ENCODE measurements at regions not wholly inside any gene's neighbourhood (a gene's known extent, or its start where the extent isn't known, plus 50 kb on each side); places are given as distances from the start of the nearest gene placed in this dataset.
"Not testable (repeated sequence)": the region's sequence is repeated elsewhere in the genome, so short reads cannot be mapped to it uniquely, and the experiment has no call there.

- no peak for DNase-seq (ENCODE audit: low spot score)
These were observed 55.6 kb downstream of the TLNRD1 start for GRCh38 chr15:81056304-81056703.

GRCh38 chr15:81060470-81060869 lies 59.7 kb downstream of the TLNRD1 start:
- no peak for DNase-seq (ENCODE audit: low spot score)

GRCh38 chr15:81060907-81061306 lies 60.2 kb downstream of the TLNRD1 start:
- no peak for DNase-seq (ENCODE audit: low spot score)

GRCh38 chr15:81061490-81062253 lies 60.9 kb downstream of the TLNRD1 start:
- no peak for DNase-seq (ENCODE audit: low spot score)

DNA sequence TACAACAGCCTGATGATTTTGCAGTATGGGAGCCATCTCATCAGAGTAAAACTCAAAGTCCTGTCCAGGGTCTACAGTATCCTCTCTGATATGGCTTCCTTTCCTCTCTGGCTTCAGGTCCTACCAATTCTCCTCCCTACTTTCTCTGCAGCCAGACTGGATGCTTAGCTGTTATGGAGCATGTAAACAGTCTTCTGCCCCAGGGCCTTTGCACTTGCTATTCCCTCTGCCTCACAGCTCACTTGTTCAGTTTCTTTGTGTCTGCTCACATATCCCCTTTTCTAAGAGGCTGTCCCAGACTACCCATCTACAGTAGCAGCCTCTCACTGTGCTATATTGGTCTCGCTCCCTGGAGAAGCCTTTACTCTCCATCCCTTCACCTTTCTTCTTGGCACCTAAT lies 62.2 kb downstream of the TLNRD1 start:
- peak; percentile 12 for DNase-seq (ENCODE audit: low spot score)

DNA sequence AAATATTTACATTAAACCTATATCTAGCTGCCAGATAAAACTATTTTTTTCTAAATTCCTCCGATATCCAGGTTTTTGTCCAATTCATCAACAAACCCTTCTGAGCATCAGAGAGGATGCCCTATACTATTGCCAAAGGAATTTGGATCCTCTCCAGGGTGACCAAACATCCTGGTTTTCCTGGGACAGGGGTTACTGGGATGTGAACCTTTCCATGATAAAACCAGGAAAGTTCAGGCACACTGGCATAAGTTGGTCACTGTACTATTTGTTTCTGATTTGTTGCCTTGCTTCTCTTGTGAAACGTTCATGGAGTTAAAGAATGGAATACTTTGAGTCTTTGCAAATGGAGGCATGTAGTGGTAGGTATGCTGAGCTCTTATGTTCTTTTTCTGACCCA lies 63.5 kb downstream of the TLNRD1 start:
- no peak for DNase-seq (ENCODE audit: low spot score)

- DNase-seq (ENCODE audit: low spot score): not testable (repeated sequence)
These were observed 66.5 kb upstream of the CFAP161 start for GRCh38 chr15:81067567-81067966.

DNA sequence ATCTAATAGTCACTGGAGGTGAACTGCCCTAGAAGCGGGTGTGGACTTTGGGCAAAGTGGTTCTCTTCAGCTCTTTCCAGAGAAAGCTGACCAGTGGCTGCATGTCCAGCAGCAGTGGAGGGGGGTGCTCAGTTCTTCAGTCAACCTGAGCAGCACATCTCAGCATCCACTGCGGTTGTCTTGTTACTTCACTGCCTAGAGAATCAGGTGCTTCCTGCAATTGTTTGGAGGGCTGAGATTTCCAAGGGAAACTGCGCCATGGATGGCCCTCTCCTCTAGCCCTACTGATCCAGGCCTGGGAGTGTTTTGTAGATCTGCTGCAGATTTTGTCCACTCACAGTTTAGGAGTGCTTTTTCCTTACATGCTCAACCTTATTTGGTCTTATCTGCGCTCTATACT lies 65.6 kb upstream of the CFAP161 start:
- DNase-seq (ENCODE audit: low spot score): peak; percentile 12

DNA sequence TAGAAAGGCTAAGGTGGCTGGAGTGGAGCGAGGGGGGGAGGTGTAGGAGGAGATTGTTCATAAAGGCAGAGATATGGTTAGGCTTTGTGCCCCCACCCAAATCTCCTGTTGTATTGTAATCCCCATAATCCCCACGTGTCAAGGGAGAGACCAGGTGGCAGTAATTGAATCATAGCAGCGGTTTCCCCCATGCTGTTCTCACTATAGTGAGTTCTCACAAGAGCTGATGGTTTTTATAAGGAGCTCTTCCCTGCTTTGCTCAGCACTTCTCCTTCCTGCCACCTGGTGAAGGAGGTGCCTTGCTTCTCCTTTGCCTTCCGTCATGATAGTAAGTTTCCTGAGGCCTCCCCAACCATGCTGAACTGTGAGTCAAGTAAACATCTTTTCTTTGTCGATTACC lies 64.7 kb upstream of the CFAP161 start:
- peak; percentile 22 for DNase-seq (ENCODE audit: low spot score)

DNA sequence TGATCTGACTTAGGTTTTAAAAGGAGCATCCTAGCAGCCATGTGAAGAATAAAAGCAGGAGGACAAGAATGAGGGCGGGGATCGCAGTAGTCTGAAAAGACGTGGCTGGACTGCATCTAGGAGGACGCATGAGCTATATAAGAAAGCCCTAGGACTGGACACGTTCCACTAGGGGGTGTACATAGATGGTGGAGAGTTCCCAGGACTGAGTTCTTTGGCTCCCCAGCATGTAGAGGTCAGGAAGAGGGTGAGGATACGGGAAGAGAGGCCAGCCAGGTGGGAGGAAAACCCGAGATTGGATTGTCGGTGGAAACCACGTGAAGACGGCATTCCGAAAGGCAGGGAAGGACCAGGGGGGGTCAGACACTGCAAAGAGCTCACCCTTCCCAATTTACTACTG lies 64.2 kb upstream of the CFAP161 start:
- peak; percentile 24 for DNase-seq (ENCODE audit: low spot score)

GRCh38 chr15:81071120-81071519 lies 63.0 kb upstream of the CFAP161 start:
- DNase-seq (ENCODE audit: low spot score): peak; percentile 15

DNA sequence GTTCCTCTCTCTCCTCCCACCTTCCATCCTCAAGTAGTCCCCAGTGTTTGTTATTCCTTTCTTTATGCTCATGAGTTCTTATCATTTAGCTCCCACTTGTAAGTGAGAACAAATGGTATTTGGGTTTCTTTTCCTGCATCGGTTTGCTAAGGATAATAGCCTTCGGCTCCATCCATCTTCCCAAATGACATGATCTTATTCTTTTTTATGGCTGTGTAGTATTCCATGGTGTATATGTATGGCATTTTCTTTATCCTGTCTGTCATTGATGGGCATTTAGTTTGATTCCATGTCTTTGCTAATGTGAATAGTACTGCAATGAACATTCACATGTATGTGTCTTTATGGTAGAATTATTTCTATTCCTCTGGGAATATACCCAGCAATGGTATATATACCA lies 62.4 kb upstream of the CFAP161 start:
- DNase-seq (ENCODE audit: low spot score): no peak

- DNase-seq (ENCODE audit: low spot score): peak; percentile 6
These were observed 61.5 kb upstream of the CFAP161 start for GRCh38 chr15:81072551-81072950.

GRCh38 chr15:81073801-81074200 lies 60.3 kb upstream of the CFAP161 start:
- peak; percentile 3 for DNase-seq (ENCODE audit: low spot score)

DNA sequence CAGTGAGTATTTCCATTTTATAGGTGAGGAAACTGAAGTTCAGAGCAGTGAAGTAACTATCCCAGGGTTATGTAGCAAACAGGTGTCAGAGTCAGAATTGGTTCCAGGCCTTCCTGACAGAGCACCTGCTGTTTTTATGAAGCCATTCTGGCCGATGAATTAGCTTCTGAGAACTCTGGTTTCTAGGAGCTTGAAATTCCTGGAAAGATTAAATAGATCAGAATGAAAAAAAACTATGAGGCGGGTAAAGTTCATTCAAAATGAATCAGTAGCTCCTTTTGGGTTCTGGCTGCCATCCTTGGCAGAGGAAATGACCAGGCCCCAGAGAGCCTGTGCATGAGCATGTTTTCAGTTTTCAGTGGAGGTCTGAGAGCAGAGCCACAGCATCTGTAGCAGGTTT lies 59.3 kb upstream of the CFAP161 start:
- no peak for DNase-seq (ENCODE audit: low spot score)

- DNase-seq (ENCODE audit: low spot score): no peak
These were observed 58.8 kb upstream of the CFAP161 start for GRCh38 chr15:81075272-81075671.

GRCh38 chr15:81080996-81081395 lies 53.1 kb upstream of the CFAP161 start:
- no peak for DNase-seq (ENCODE audit: low spot score)

GRCh38 chr15:81083201-81083600 lies 50.9 kb upstream of the CFAP161 start:
- DNase-seq (ENCODE audit: low spot score): no peak
